HCT116 (cell line): ENCODE measurements at regions not wholly inside any gene's neighbourhood (a gene's known extent, or its start where the extent isn't known, plus 50 kb on each side); places are given as distances from the start of the nearest gene placed in this dataset.

ENCODE experiments used
- ATAC-seq: fragments of 200-7000 bp; cut with Tn5 transposase; 2 replicates; pipeline ENCODE4 v1.9.1; 2020; ENCODE audit warnings: mild to moderate bottlenecking, moderate library complexity
- BruUV-seq: library from RNA; stranded (reverse); fragments of 400-500 nt; replicated peaks from 2 replicates; lab custom pipeline; 2021; lab: Mats Ljungman, UMichigan
- CTCF ChIA-PET: fragments of 300-600 bp; sonication (Branson Sonifier 250); formaldehyde crosslinking; loops from one replicate; lab custom pipeline; 2021; ENCODE audit warnings: antibody characterized with exemption; lab: Charles Lee
- POLR2A ChIA-PET: fragments of 300-600, 350-600 bp; sonication (Branson Sonifier 250); formaldehyde crosslinking; loops from one replicate; lab custom pipeline; 2021; ENCODE audit warnings: antibody characterized with exemption; lab: Charles Lee
- RAD21 ChIA-PET, 2 experiments: fragments of 300-600 bp; sonication (Branson Sonifier 250); formaldehyde crosslinking; loops; one replicate each; lab custom pipeline; 2023; ENCODE audit warnings: low total read pairs in 2 of 2; ENCODE audit not compliant: uncharacterized antibody in 2 of 2, unreplicated experiment in 2 of 2, low non-redundant PET in 1 of 2; lab: Charles Lee
- DNase-seq: peaks from one replicate; pipeline ENCODE4 v3.0.0-alpha.2; 2010; ENCODE audit warnings: low read depth, low spot score
- H2AFZ ChIP-seq: fragments of 200-600 bp; shearing (Covaris generic), sonication (generic); 2 replicates; pipeline ENCODE4 v1.6.1; 2017; ENCODE audit warnings: low read depth, mixed run types, mixed read lengths, antibody characterized with exemption, low read length; ENCODE audit not compliant: poor library complexity, severe bottlenecking
- H3K27ac ChIP-seq: 2 replicates; pipeline ENCODE4 v1.5.1; 2012; ENCODE audit warnings: low read depth, low read length
- H3K27me3 ChIP-seq: fragments of 200-600 bp; sonication (generic); 2 replicates; pipeline ENCODE4 v1.6.1; 2016; ENCODE audit warnings: mixed run types, low read length, mixed read lengths; ENCODE audit not compliant: insufficient read depth
- H3K36me3 ChIP-seq, 2 experiments: fragments of 200-500 bp in 1 of 2; fragments of 200-600 bp in 1 of 2; sonication (Bioruptor generic) in 1 of 2; sonication (generic) in 1 of 2; 2 replicates each; pipeline versions ENCODE4 v1.5.1 to v1.6.1; 2014 to 2016; ENCODE audit warnings: low read length in 2 of 2, inconsistent platforms in 1 of 2, mixed read lengths in 1 of 2, mixed run types in 1 of 2; ENCODE audit not compliant: insufficient read depth in 2 of 2, control insufficient read depth in 1 of 2
- H3K4me1 ChIP-seq, 2 experiments: fragments of 200-600 bp in 1 of 2; sonication (generic) in 1 of 2; 2 replicates each; pipeline versions ENCODE4 v1.5.1 to v1.6.1; 2012 to 2017; ENCODE audit warnings: low read length in 2 of 2, inconsistent platforms in 1 of 2, mild to moderate bottlenecking in 1 of 2, mixed read lengths in 1 of 2, mixed run types in 1 of 2, moderate library complexity in 1 of 2; ENCODE audit not compliant: insufficient read depth in 2 of 2, control insufficient read depth in 1 of 2
- H3K4me2 ChIP-seq: fragments of 200-600 bp; sonication (generic); 2 replicates; pipeline ENCODE4 v1.6.1; 2017; ENCODE audit warnings: mixed run types, low read length, mixed read lengths
- H3K4me3 ChIP-seq, 2 experiments: fragments of 200-600 bp in 1 of 2; sonication (generic) in 1 of 2; replicated peaks in 1 of 2; 2 replicates each; pipeline ENCODE4 v1.5.1; 2011 to 2016; ENCODE audit warnings: low read length in 2 of 2, control low read depth in 1 of 2, low read depth in 1 of 2, mild to moderate bottlenecking in 1 of 2, mixed read lengths in 1 of 2, mixed run types in 1 of 2
- H3K79me2 ChIP-seq: fragments of 200-600 bp; sonication (generic); 2 replicates; pipeline ENCODE4 v1.6.1; 2017; ENCODE audit warnings: mild to moderate bottlenecking, mixed run types, low read length, moderate library complexity, mixed read lengths; ENCODE audit not compliant: insufficient read depth
- H3K9ac ChIP-seq: fragments of 200-600 bp; sonication (generic); 2 replicates; pipeline ENCODE4 v1.6.1; 2016; ENCODE audit warnings: low read length, mixed read lengths
- H3K9me2 ChIP-seq: fragments of 200-600 bp; sonication (generic), shearing (Covaris generic); 2 replicates; pipeline ENCODE4 v1.6.1; 2017; ENCODE audit warnings: mixed run types, mild to moderate bottlenecking, moderate library complexity; ENCODE audit not compliant: insufficient read depth
- H3K9me3 ChIP-seq, 2 experiments: fragments of 200-500 bp in 1 of 2; fragments of 200-600 bp in 1 of 2; sonication (Bioruptor generic) in 1 of 2; sonication (generic) in 1 of 2; 2 replicates each; pipeline ENCODE4 v1.6.1; 2014 to 2017; ENCODE audit warnings: low read length in 2 of 2, mixed read lengths in 2 of 2, inconsistent platforms in 1 of 2, low read depth in 1 of 2, mild to moderate bottlenecking in 1 of 2, mixed run types in 1 of 2, moderate library complexity in 1 of 2; ENCODE audit not compliant: control insufficient read depth in 1 of 2, insufficient read depth in 1 of 2
- H4K20me1 ChIP-seq: fragments of 200-600 bp; sonication (generic), shearing (Covaris generic); 2 replicates; pipeline ENCODE4 v1.6.1; 2017; ENCODE audit warnings: mixed run types, mild to moderate bottlenecking, moderate library complexity; ENCODE audit not compliant: insufficient read depth
- CBX3 ChIP-seq: IDR thresholded peaks from 2 replicates; pipeline ENCODE4 v1.6.1; 2012; ENCODE audit warnings: low read depth
- CEBPB ChIP-seq: IDR thresholded peaks from 2 replicates; pipeline ENCODE4 v1.6.1; 2012; ENCODE audit warnings: low read depth
- ELF1 ChIP-seq: IDR thresholded peaks from 2 replicates; pipeline ENCODE4 v1.6.1; 2012; ENCODE audit warnings: low read depth, borderline replicate concordance
- EZH2phosphoT487 ChIP-seq: fragments of 200-600 bp; IDR thresholded peaks from 2 replicates; pipeline ENCODE4 v1.6.1; 2018; ENCODE audit warnings: antibody characterized with exemption, borderline replicate concordance
- FOSL1 ChIP-seq: IDR thresholded peaks from 2 replicates; pipeline ENCODE4 v1.6.1; 2012; ENCODE audit warnings: low read depth
- POLR2A ChIP-seq: IDR thresholded peaks from 2 replicates; pipeline ENCODE4 v1.7.0; 2011; ENCODE audit warnings: borderline replicate concordance; ENCODE audit not compliant: insufficient read depth, insufficient read length; ENCODE audit errors: extremely low read depth
- REST ChIP-seq: IDR thresholded peaks from 2 replicates; pipeline ENCODE4 v1.6.1; 2012; ENCODE audit warnings: low read depth
- SIN3A ChIP-seq: IDR thresholded peaks from 2 replicates; pipeline ENCODE4 v1.6.1; 2012; ENCODE audit warnings: low read depth
- TCF7L2 ChIP-seq: IDR thresholded peaks from 2 replicates; pipeline ENCODE4 v1.7.0; 2011; ENCODE audit warnings: borderline replicate concordance, inconsistent platforms; ENCODE audit not compliant: insufficient read depth, insufficient read length; ENCODE audit errors: extremely low read depth
- ZBTB33 ChIP-seq: IDR thresholded peaks from 2 replicates; pipeline ENCODE4 v1.6.1; 2011; ENCODE audit warnings: mild to moderate bottlenecking, low read length, moderate library complexity; ENCODE audit not compliant: insufficient replicate concordance; ENCODE audit errors: extremely low read depth
- ZFX ChIP-seq: fragments of 450-650 bp; IDR thresholded peaks from 2 replicates; pipeline ENCODE4 v1.6.1; 2017
- ZNF274 ChIP-seq: fragments of 200-500 bp; sonication (Bioruptor generic); IDR thresholded peaks from 2 replicates; pipeline ENCODE4 v1.6.1; 2014; ENCODE audit warnings: mild to moderate bottlenecking, low read depth, low read length, inconsistent platforms
- intact Hi-C: fragments of 100-400 bp; cut with micrococcal nuclease; formaldehyde crosslinking; loops from 2 replicates; pipeline ENCODE4 v1.10.0; 2022
- TF ChIP-seq, protein P1 (sequence below): IDR thresholded peaks from 2 replicates; pipeline ENCODE4 v1.6.1; 2012
- TF ChIP-seq, protein P2 (sequence below), 3 experiments: fragments of 200-600 bp in 1 of 3; sonication (generic) in 1 of 3; IDR thresholded peaks in 2 of 3; conservative IDR thresholded peaks in 1 of 3; 2 replicates each; pipeline ENCODE4 v1.5.1; 2012 to 2017; ENCODE audit warnings: low read depth in 2 of 3, low read length in 2 of 3, antibody characterized with exemption in 1 of 3, borderline replicate concordance in 1 of 3, control low read depth in 1 of 3, mild to moderate bottlenecking in 1 of 3, mixed read lengths in 1 of 3, mixed run types in 1 of 3, moderate library complexity in 1 of 3; ENCODE audit not compliant: insufficient read depth in 1 of 3

GRCh38 chr5:175810457-175810856 lies 60.9 kb upstream of the CPLX2 start:
- Histone ChIP-seq H3K4me1 (peaks cover 28 to 46% of the 10 kb centered on the region in 2 experiments), H4K20me1 (no peaks in the 10 kb centered on the region), H2AFZ (no peak overlapping the region), H3K27ac (no peak overlapping the region), H3K4me2 (peak overlapping the region; percentile 72), H3K9me3 (no peaks in the 10 kb centered on the region), H3K4me3 (no peak overlapping the region; a peak in 1 of 4 replicates), H3K9ac (peak overlapping the region; percentile 46; the same call in 1 of the 2 replicates), H3K27me3 (no peaks in the 10 kb centered on the region), H3K36me3 (no peaks in the 10 kb centered on the region), H3K79me2 (no peaks in the 10 kb centered on the region), H3K9me2 (no peaks in the 10 kb centered on the region)
- ChIA-PET RAD21 (no interaction called here), CTCF (interaction anchor here (1.0 to 1.2 kb wide), 2 partner anchors 58 to 81 kb away, joined by 4 read pairs; no protein-coding TSS in a partner anchor), POLR2A (interaction anchor here (1.4 kb wide), 1 partner anchor 8 kb away, joined by 7 read pairs; no protein-coding TSS in a partner anchor)
- no TSS peak for BruUV-seq
- DNase-seq = no peak
- TF ChIP-seq, protein P1, sequence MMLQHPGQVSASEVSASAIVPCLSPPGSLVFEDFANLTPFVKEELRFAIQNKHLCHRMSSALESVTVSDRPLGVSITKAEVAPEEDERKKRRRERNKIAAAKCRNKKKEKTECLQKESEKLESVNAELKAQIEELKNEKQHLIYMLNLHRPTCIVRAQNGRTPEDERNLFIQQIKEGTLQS = no peak
- TF ChIP-seq POLR2A (no peak), REST (no peak), ZNF274 (no peak), TCF7L2 (no peak), EZH2phosphoT487 (no peak), FOSL1 (no peak), SIN3A (no peak), ZFX (no peak), ZBTB33 (no peak), CBX3 (no peak), ELF1 (no peak), CEBPB (no peak)
- TF ChIP-seq, protein P2, sequence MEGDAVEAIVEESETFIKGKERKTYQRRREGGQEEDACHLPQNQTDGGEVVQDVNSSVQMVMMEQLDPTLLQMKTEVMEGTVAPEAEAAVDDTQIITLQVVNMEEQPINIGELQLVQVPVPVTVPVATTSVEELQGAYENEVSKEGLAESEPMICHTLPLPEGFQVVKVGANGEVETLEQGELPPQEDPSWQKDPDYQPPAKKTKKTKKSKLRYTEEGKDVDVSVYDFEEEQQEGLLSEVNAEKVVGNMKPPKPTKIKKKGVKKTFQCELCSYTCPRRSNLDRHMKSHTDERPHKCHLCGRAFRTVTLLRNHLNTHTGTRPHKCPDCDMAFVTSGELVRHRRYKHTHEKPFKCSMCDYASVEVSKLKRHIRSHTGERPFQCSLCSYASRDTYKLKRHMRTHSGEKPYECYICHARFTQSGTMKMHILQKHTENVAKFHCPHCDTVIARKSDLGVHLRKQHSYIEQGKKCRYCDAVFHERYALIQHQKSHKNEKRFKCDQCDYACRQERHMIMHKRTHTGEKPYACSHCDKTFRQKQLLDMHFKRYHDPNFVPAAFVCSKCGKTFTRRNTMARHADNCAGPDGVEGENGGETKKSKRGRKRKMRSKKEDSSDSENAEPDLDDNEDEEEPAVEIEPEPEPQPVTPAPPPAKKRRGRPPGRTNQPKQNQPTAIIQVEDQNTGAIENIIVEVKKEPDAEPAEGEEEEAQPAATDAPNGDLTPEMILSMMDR (IDR thresholded peaks at IDR 0.05 in 2 of 3, conservative IDR thresholded peaks at IDR 0.05 in 1 of 3; ENCODE audit: borderline replicate concordance in 1 of 3, insufficient read depth in 1 of 3, low read depth in 2 of 3, low read length in 2 of 3) = no peak
- intact Hi-C loops = loop anchor here (5.0 kb wide), 1 partner anchor 732 kb away; no protein-coding TSS in a partner anchor
- ATAC-seq = peak; percentile 7; the same call in 1 of the 2 replicates
